IMR-90 (cell line): ENCODE measurements at regions not wholly inside any gene's neighbourhood (a gene's known extent, or its start where the extent isn't known, plus 50 kb on each side); places are given as distances from the start of the nearest gene placed in this dataset.
A peak's percentile ranks its signal among the peaks of the same experiment; 100 is the strongest.

Experiments
- ATAC-seq: fragments of 200-7000 bp; cut with Tn5 transposase; 2 replicates; pipeline ENCODE4 v1.9.1; 2020; ENCODE audit warnings: low read depth, mild to moderate bottlenecking, moderate library complexity
- BruUV-seq: library from RNA; stranded (reverse); fragments of 400-500 nt; replicated peaks from 2 replicates; lab custom pipeline; 2021; lab: Mats Ljungman, UMichigan
- CTCF ChIA-PET: fragments of 300-600 bp; formaldehyde crosslinking; extraction: SDS; loops from one replicate; lab custom pipeline; 2021; ENCODE audit warnings: antibody characterized with exemption; lab: Yijun Ruan, JAX
- POLR2A ChIA-PET: fragments of 300-600 bp; sonication (Branson Sonifier 250); formaldehyde crosslinking; loops from one replicate; lab custom pipeline; 2022; ENCODE audit warnings: antibody characterized with exemption; ENCODE audit not compliant: unreplicated experiment; lab: Charles Lee
- DNase-seq: peaks from one replicate; pipeline ENCODE4 v3.0.0; 2013
- H2AFZ ChIP-seq: replicated peaks from 2 replicates; pipeline ENCODE3; 2013; ENCODE audit warnings: low read length, mild to moderate bottlenecking; ENCODE audit not compliant: poor library complexity
- H2AK5ac ChIP-seq: 2 replicates; pipeline ENCODE4 v1.6.1; 2013; ENCODE audit warnings: low read depth, low read length, inconsistent platforms
- H2AK9ac ChIP-seq: replicated peaks from 2 replicates; pipeline ENCODE3; 2013; ENCODE audit warnings: mild to moderate bottlenecking, low read depth, low read length, moderate library complexity; ENCODE audit not compliant: poor library complexity
- H2BK120ac ChIP-seq: 2 replicates; pipeline ENCODE4 v1.6.1; 2013; ENCODE audit warnings: low read depth, low read length, inconsistent platforms
- H2BK15ac ChIP-seq: 3 replicates; pipeline ENCODE4 v1.6.1; 2013; ENCODE audit warnings: low read depth, low read length, inconsistent platforms
- H2BK20ac ChIP-seq: 2 replicates; pipeline ENCODE4 v1.6.1; 2013; ENCODE audit warnings: low read depth, mild to moderate bottlenecking, inconsistent platforms, low read length, moderate library complexity
- H2BK5ac ChIP-seq: 2 replicates; pipeline ENCODE4 v1.6.1; 2013; ENCODE audit warnings: mild to moderate bottlenecking, low read depth, low read length, inconsistent platforms; ENCODE audit not compliant: poor library complexity, severe bottlenecking
- H3K14ac ChIP-seq: replicated peaks from 2 replicates; pipeline ENCODE4 v1.6.1; 2013; ENCODE audit warnings: low read depth, low read length, inconsistent platforms
- H3K18ac ChIP-seq: 2 replicates; pipeline ENCODE4 v1.6.1; 2013; ENCODE audit warnings: low read depth, low read length, control low read depth
- H3K23ac ChIP-seq: 2 replicates; pipeline ENCODE4 v1.6.1; 2013; ENCODE audit warnings: low read depth, low read length, inconsistent platforms
- H3K27ac ChIP-seq: 2 replicates; pipeline ENCODE4 v1.5.1; 2013; ENCODE audit warnings: mild to moderate bottlenecking, control low read depth, low read length; ENCODE audit not compliant: insufficient read depth
- H3K27me3 ChIP-seq: 2 replicates; pipeline ENCODE4 v1.6.1; 2013; ENCODE audit warnings: low read length; ENCODE audit not compliant: control insufficient read depth, insufficient read depth
- H3K36me3 ChIP-seq: 2 replicates; pipeline ENCODE4 v1.6.1; 2013; ENCODE audit warnings: low read length, mixed read lengths; ENCODE audit not compliant: control insufficient read depth, insufficient read depth
- H3K4ac ChIP-seq: 2 replicates; pipeline ENCODE4 v1.6.1; 2013; ENCODE audit warnings: low read depth, low read length, inconsistent platforms
- H3K4me1 ChIP-seq: 2 replicates; pipeline ENCODE4 v1.6.1; 2013; ENCODE audit warnings: low read length, mixed read lengths; ENCODE audit not compliant: control insufficient read depth, insufficient read depth
- H3K4me2 ChIP-seq: 2 replicates; pipeline ENCODE4 v1.6.1; 2013; ENCODE audit warnings: low read depth, mild to moderate bottlenecking, control low read depth, low read length, moderate library complexity
- H3K4me3 ChIP-seq: 2 replicates; pipeline ENCODE4 v1.5.1; 2013; ENCODE audit warnings: low read depth, mild to moderate bottlenecking, control low read depth, low read length, moderate library complexity; ENCODE audit not compliant: insufficient read depth
- H3K56ac ChIP-seq: 2 replicates; pipeline ENCODE4 v1.6.1; 2013; ENCODE audit warnings: low read length, inconsistent platforms; ENCODE audit not compliant: insufficient read depth; ENCODE audit errors: extremely low read depth
- H3K79me1 ChIP-seq, 2 experiments: 2 replicates each; pipeline ENCODE4 v1.6.1; 2013; ENCODE audit warnings: low read length in 2 of 2, inconsistent platforms in 1 of 2, low read depth in 1 of 2
- H3K9ac ChIP-seq: 2 replicates; pipeline ENCODE4 v1.6.1; 2013; ENCODE audit warnings: low read depth, low read length, control low read depth
- H3K9me1 ChIP-seq: 2 replicates; pipeline ENCODE4 v1.6.1; 2013; ENCODE audit warnings: low read length, inconsistent platforms; ENCODE audit not compliant: insufficient read depth
- H3K9me3 ChIP-seq: 2 replicates; pipeline ENCODE4 v1.6.1; 2013; ENCODE audit warnings: low read length; ENCODE audit not compliant: control insufficient read depth, insufficient read depth
- H4K20me1 ChIP-seq: 2 replicates; pipeline ENCODE4 v1.6.1; 2013; ENCODE audit warnings: low read length, inconsistent platforms; ENCODE audit not compliant: insufficient read depth
- H4K5ac ChIP-seq: 2 replicates; pipeline ENCODE4 v1.6.1; 2013; ENCODE audit warnings: mild to moderate bottlenecking, low read depth, low read length, control low read depth
- H4K8ac ChIP-seq, 2 experiments: 2 replicates each; pipeline ENCODE4 v1.6.1; 2013; ENCODE audit warnings: low read depth in 2 of 2, low read length in 2 of 2, control low read depth in 1 of 2, inconsistent platforms in 1 of 2
- H4K91ac ChIP-seq: 2 replicates; pipeline ENCODE4 v1.6.1; 2013; ENCODE audit warnings: low read depth, low read length, inconsistent platforms; ENCODE audit not compliant: insufficient read depth
- CEBPB ChIP-seq: IDR thresholded peaks from 2 replicates; pipeline ENCODE4 v1.6.1; 2012; ENCODE audit warnings: low read depth, low read length, improper control_type of control experiment
- FOS ChIP-seq: fragments of 150-350 bp; IDR thresholded peaks from 2 replicates; pipeline ENCODE4 v1.6.1; 2016; ENCODE audit warnings: low read depth, low read length
- MXI1 ChIP-seq: IDR thresholded peaks from 2 replicates; pipeline ENCODE4 v1.6.1; 2012; ENCODE audit warnings: low read depth, mild to moderate bottlenecking, low read length, moderate library complexity, borderline replicate concordance
- NFE2L2 ChIP-seq: fragments of 150-350 bp; IDR thresholded peaks from 2 replicates; pipeline ENCODE4 v1.6.1; 2016; ENCODE audit warnings: low read depth, mild to moderate bottlenecking, low read length
- WGBS, 2 experiments: methylation state at CpG; one replicate each; pipeline versions ENCODE4 v1.1.5 to v1.1.7; 2013; ENCODE audit warnings: missing lambda C conversion rate in 2 of 2; ENCODE audit not compliant: insufficient read length in 1 of 2; ENCODE audit errors: extremely low coverage in 2 of 2; 5-methylcytosine and 5-hydroxymethylcytosine counted together
- dilution Hi-C: fragments of 300-500 bp; cut with HindIII; formaldehyde crosslinking; loops from one replicate; pipeline ENCODE4 v1.14.3; 2018; ENCODE audit warnings: low sequenced_read_pairs; ENCODE audit not compliant: unreplicated experiment
- in situ Hi-C: fragments of 300-500 bp; cut with MboI; formaldehyde crosslinking; loops from 3 replicates; pipeline ENCODE4 v1.14.3; 2019; ENCODE audit warnings: low sequenced_read_pairs, inconsistent platforms, mixed read lengths
- intact Hi-C: fragments of 100-400 bp; cut with micrococcal nuclease; formaldehyde crosslinking; loops from 2 replicates; pipeline ENCODE4 v1.10.0; 2022
- TF ChIP-seq, protein P1 (sequence below): conservative IDR thresholded peaks from 2 replicates; pipeline ENCODE4 v1.5.1; 2012; ENCODE audit warnings: mild to moderate bottlenecking, low read depth, low read length, improper control_type of control experiment

GRCh38 chr12:46998811-46999368, 80.5 kb upstream of the PCED1B start:
- dilution Hi-C loops = no loop called here
- Histone ChIP-seq H3K4ac (no peak overlapping the region), H3K9me1 (no peaks in the 10 kb centered on the region), H4K8ac (peak overlapping the region in 1 of 2 experiments; percentile 63; a peak in 2 of 4 replicates), H3K36me3 (no peaks in the 10 kb centered on the region), H2BK5ac (peak overlapping the region; percentile 90), H4K5ac (no peak overlapping the region), H2BK120ac (no peak overlapping the region; the same call in 1 of the 2 replicates), H4K91ac (peak overlapping the region; percentile 16; the same call in 1 of the 2 replicates), H3K23ac (peak overlapping the region; percentile 38; the same call in 1 of the 2 replicates), H4K20me1 (no peaks in the 10 kb centered on the region), H3K4me1 (no peaks in the 10 kb centered on the region), H2AK9ac (no peak overlapping the region), H3K4me3 (no peak overlapping the region), H2BK15ac (peak overlapping the region; percentile 84; the same call in 1 of the 3 replicates), H3K4me2 (peak overlapping the region; percentile 59; the same call in 1 of the 2 replicates), H3K9me3 (no peaks in the 10 kb centered on the region), H3K79me1 (no peaks in the 10 kb centered on the region), H2BK20ac (peak overlapping the region; percentile 80; the same call in 1 of the 2 replicates), H2AFZ (no peak overlapping the region), H3K27ac (no peak overlapping the region), H3K18ac (peak overlapping the region; percentile 80; the same call in 1 of the 2 replicates), H2AK5ac (no peak overlapping the region), H3K56ac (no peak overlapping the region), H3K27me3 (no peaks in the 10 kb centered on the region), H3K14ac (no peak overlapping the region; the same call in 1 of the 2 replicates), H3K9ac (no peak overlapping the region)
- BruUV-seq = no TSS peak
- in situ Hi-C loops = no loop called here
- ChIA-PET POLR2A (interaction anchor here (0.7 kb wide), 1 partner anchor 89 kb away, joined by 5 read pairs; no protein-coding TSS in a partner anchor), CTCF (interaction anchor here (0.7 kb wide), 1 partner anchor 42 kb away, joined by 6 read pairs; no protein-coding TSS in a partner anchor)
- TF ChIP-seq MXI1 (no peak), NFE2L2 (no peak), CEBPB (no peak), FOS (peak; percentile 66)
- TF ChIP-seq, protein P1, sequence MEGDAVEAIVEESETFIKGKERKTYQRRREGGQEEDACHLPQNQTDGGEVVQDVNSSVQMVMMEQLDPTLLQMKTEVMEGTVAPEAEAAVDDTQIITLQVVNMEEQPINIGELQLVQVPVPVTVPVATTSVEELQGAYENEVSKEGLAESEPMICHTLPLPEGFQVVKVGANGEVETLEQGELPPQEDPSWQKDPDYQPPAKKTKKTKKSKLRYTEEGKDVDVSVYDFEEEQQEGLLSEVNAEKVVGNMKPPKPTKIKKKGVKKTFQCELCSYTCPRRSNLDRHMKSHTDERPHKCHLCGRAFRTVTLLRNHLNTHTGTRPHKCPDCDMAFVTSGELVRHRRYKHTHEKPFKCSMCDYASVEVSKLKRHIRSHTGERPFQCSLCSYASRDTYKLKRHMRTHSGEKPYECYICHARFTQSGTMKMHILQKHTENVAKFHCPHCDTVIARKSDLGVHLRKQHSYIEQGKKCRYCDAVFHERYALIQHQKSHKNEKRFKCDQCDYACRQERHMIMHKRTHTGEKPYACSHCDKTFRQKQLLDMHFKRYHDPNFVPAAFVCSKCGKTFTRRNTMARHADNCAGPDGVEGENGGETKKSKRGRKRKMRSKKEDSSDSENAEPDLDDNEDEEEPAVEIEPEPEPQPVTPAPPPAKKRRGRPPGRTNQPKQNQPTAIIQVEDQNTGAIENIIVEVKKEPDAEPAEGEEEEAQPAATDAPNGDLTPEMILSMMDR = no peak
- intact Hi-C loops = no loop called here
- DNase-seq (peak; percentile 82), ATAC-seq (peak; percentile 91)
- WGBS, 2 experiments = no CpG with 5 or more reads among the region's 5 CpGs
